Nephron progenitor cell (in vitro differentiated cells): ENCODE measurements at regions not wholly inside any gene's neighbourhood (a gene's known extent, or its start where the extent isn't known, plus 50 kb on each side); places are given as distances from the start of the nearest gene placed in this dataset.

Experiments used
- DNase-seq: peaks from one replicate; pipeline ENCODE4 v3.0.0; 2021
- H3K27ac Mint-ChIP-seq: 2 replicates; pipeline ENCODE4 v1.8.0; 2021; ENCODE audit warnings: mild to moderate bottlenecking, moderate library complexity, mixed read lengths
- H3K27me3 Mint-ChIP-seq: 2 replicates; pipeline ENCODE4 v1.8.0; 2021; ENCODE audit warnings: mild to moderate bottlenecking, low read depth, mixed read lengths; ENCODE audit not compliant: poor library complexity
- H3K36me3 Mint-ChIP-seq: 2 replicates; pipeline ENCODE4 v1.8.0; 2021; ENCODE audit warnings: low read depth, mixed read lengths
- H3K4me1 Mint-ChIP-seq: 2 replicates; pipeline ENCODE4 v1.8.0; 2021; ENCODE audit warnings: mixed read lengths
- H3K4me3 Mint-ChIP-seq: 2 replicates; pipeline ENCODE4 v1.8.0; 2021; ENCODE audit warnings: mild to moderate bottlenecking, moderate library complexity, mixed read lengths
- H3K9me3 Mint-ChIP-seq: 2 replicates; pipeline ENCODE4 v1.8.0; 2021; ENCODE audit warnings: mild to moderate bottlenecking, moderate library complexity, mixed read lengths
- TF ChIP-seq, protein P1 (sequence below): fragments of 200-600 bp; sonication (generic); IDR thresholded peaks from 2 replicates; pipeline ENCODE4 v1.5.0; 2021; ENCODE audit warnings: antibody characterized with exemption

DNA sequence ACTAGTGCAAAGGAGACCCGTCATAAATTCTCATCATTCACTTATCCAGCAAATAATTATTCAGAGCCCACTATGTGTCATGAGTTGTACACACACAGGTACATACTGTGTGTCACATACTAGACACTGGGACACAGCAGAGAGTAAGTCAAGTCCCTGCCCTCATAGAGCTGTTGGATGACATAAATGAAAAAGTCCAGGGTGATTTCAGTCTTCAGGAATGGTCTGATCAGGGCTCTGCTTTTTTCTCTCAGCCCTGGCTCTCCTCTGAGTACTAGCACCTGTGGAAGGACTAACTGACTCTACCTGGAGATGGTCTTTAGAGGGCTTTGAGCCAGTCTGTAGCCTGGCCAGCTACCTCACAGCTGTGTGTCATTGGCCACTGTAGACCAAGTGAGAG is 198.0 kb upstream of the LEF1 start:
- TF ChIP-seq, protein P1, sequence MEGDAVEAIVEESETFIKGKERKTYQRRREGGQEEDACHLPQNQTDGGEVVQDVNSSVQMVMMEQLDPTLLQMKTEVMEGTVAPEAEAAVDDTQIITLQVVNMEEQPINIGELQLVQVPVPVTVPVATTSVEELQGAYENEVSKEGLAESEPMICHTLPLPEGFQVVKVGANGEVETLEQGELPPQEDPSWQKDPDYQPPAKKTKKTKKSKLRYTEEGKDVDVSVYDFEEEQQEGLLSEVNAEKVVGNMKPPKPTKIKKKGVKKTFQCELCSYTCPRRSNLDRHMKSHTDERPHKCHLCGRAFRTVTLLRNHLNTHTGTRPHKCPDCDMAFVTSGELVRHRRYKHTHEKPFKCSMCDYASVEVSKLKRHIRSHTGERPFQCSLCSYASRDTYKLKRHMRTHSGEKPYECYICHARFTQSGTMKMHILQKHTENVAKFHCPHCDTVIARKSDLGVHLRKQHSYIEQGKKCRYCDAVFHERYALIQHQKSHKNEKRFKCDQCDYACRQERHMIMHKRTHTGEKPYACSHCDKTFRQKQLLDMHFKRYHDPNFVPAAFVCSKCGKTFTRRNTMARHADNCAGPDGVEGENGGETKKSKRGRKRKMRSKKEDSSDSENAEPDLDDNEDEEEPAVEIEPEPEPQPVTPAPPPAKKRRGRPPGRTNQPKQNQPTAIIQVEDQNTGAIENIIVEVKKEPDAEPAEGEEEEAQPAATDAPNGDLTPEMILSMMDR, result no peak
- no peak overlapping the region for H3K4me3 Mint-ChIP-seq
- H3K27ac Mint-ChIP-seq, result no peak overlapping the region
- H3K4me1 Mint-ChIP-seq, result peaks cover 61% of the 10 kb centered on the region
- peaks cover 3% of the 10 kb centered on the region for H3K27me3 Mint-ChIP-seq
- no peak for DNase-seq
- peaks cover 11% of the 10 kb centered on the region for H3K9me3 Mint-ChIP-seq
- peaks cover 5% of the 10 kb centered on the region for H3K36me3 Mint-ChIP-seq

DNA sequence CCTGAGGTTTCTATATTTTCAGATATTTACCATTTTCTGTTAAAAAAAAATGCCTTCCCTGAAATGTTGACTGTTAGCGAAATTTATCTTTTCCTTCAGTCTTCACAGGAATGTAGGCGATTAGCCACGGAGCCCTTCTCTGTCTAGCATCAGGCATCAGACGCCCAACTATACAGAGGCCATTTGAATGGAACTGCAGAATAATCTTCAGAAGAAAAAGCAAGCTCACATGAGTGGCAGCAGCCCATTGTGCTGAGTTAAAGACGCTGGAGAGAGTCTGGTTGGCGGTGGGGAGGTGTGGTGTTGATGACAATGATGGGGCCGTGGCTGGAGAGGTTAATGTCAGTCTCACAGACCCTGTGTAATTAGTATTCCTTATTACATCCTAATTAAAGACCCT is 196.8 kb upstream of the LEF1 start:
- H3K27ac Mint-ChIP-seq, result peak overlapping the region; percentile 66
- TF ChIP-seq, protein P1, result no peak
- H3K4me1 Mint-ChIP-seq, result peaks cover 61% of the 10 kb centered on the region
- no peak for DNase-seq
- H3K36me3 Mint-ChIP-seq, result peaks cover 5% of the 10 kb centered on the region
- peaks cover 11% of the 10 kb centered on the region for H3K9me3 Mint-ChIP-seq
- peaks cover 3% of the 10 kb centered on the region for H3K27me3 Mint-ChIP-seq
- H3K4me3 Mint-ChIP-seq, result no peak overlapping the region

DNA sequence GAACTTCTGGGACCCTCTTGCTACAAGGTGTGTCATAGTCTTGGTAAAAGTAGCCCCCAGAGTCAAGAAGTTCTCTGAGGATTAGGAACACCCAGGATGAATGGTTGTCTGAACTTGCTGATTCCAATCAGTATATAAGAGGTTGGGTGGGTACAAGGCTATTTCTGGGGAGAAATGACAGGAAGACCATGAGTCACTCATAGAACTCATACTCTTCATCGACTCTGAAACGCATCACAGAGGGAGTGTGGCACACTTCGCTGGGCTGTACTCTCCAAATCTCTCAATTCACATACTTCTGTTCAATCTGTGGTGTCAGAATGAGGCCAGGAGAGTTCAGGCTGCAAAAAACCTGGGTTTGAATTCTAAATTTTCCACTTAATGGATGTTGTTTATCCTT is 193.2 kb upstream of the LEF1 start:
- Mint-ChIP-seq H3K4me3 (no peak overlapping the region), H3K27me3 (peaks cover 3% of the 10 kb centered on the region), H3K36me3 (no peaks in the 10 kb centered on the region), H3K9me3 (no peaks in the 10 kb centered on the region), H3K27ac (no peak overlapping the region), H3K4me1 (peaks cover 57% of the 10 kb centered on the region)
- TF ChIP-seq, protein P1, result no peak
- DNase-seq, result no peak

DNA sequence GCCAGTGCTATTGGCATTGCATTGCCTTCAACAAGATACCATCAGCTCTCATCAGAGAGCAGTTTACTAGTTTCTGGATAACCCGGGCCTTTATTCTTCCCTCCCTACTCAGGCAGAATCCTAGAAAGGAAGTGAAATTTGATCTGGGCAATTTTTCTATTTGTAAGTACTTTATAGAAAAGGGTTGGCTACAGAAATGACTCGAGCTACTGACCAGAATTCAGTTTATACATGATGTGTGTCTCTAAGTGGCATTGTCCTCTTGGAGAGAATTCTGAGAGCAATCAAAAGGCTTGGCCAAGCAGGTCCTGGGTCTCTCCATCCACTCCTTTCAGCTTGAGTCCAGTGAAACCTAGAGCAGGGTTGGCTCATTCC is 192.7 kb upstream of the LEF1 start:
- no peak for DNase-seq
- H3K27ac Mint-ChIP-seq, result no peak overlapping the region
- no peaks in the 10 kb centered on the region for H3K9me3 Mint-ChIP-seq
- H3K4me3 Mint-ChIP-seq, result no peak overlapping the region
- peaks cover 55% of the 10 kb centered on the region for H3K4me1 Mint-ChIP-seq
- TF ChIP-seq, protein P1, result no peak
- H3K36me3 Mint-ChIP-seq, result no peaks in the 10 kb centered on the region
- H3K27me3 Mint-ChIP-seq, result no peaks in the 10 kb centered on the region

DNA sequence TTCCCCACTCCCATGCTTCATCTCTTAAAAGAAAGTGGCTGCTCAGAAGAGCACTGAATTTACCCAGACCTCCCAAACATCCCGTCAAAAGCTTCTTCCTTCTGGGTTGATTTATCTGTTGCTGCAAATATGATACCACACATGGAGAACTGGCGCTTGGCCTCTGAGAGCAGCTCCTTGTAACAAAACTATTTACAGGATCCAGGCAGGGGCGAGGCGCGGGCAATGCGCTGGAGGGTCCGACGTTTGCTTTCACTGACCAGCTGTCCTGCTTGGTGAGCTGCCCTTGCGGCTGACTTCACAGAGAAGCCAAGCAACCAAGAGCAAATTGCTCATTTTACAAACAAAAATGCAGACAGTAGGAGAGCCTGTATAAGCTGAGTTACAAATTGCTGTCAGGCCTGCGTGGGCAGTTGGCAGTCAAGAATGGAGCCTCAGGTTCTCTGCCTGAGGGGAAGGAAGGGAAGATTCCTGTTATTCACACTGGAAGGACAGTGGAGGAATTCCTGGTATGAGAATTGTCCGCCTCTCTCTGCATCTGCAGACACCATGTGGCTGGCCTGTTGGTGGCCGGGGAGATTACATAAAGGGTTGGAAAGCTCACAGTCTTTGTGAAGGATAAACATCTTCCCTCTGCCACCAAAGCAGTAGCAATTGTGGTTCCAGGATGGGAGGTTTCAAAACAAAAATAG is 192.2 kb upstream of the LEF1 start:
- Mint-ChIP-seq H3K9me3 (no peaks in the 10 kb centered on the region), H3K36me3 (no peaks in the 10 kb centered on the region), H3K27me3 (no peaks in the 10 kb centered on the region), H3K4me1 (peaks cover 52% of the 10 kb centered on the region), H3K4me3 (peak overlapping the region; percentile 22), H3K27ac (peak overlapping the region; percentile 88)
- DNase-seq, result peak; percentile 26
- TF ChIP-seq, protein P1, result no peak

DNA sequence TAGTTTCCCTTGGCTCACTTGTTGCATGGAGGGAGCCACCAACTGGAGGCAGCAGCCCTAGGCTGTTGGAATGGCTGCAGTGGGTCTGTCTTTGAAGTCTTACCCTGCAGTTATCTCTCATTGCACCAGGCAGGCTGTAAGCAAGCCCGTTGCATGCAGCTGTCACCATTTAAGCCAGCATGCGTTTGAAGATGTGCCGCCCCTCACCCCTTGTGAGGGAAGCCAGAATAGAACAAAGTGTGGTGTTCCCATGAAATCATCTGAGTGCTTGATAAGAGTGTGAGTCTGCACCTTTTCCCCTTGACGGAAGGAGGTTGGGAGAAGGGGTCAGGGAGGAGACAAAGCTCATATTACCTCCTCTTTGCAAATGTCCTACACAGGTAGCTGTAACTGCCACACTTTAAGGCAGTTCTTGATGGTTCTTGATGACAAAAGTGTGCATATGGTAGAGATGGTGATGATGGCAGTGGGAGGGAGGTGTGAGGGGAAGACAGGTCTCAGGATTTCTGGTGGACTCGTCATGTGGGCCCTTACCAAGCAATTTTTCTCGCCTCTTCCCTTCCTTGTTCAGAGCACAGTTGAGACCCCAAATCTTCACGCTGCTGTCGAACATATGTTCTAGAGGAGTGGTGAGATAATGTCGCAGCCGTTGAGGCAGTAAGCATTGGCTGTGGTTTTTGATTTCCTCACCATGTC is 191.4 kb upstream of the LEF1 start:
- Mint-ChIP-seq H3K4me3 (peak overlapping the region; percentile 3), H3K9me3 (no peaks in the 10 kb centered on the region), H3K27ac (peak overlapping the region; percentile 17), H3K4me1 (peaks cover 54% of the 10 kb centered on the region), H3K36me3 (no peaks in the 10 kb centered on the region), H3K27me3 (no peaks in the 10 kb centered on the region)
- TF ChIP-seq, protein P1, result no peak
- DNase-seq, result no peak
